ENCODE measurements at regions not wholly inside any gene's neighbourhood (a gene's known extent, or its start where the extent isn't known, plus 50 kb on each side); places are given as distances from the start of the nearest gene placed in this dataset.

DNA sequence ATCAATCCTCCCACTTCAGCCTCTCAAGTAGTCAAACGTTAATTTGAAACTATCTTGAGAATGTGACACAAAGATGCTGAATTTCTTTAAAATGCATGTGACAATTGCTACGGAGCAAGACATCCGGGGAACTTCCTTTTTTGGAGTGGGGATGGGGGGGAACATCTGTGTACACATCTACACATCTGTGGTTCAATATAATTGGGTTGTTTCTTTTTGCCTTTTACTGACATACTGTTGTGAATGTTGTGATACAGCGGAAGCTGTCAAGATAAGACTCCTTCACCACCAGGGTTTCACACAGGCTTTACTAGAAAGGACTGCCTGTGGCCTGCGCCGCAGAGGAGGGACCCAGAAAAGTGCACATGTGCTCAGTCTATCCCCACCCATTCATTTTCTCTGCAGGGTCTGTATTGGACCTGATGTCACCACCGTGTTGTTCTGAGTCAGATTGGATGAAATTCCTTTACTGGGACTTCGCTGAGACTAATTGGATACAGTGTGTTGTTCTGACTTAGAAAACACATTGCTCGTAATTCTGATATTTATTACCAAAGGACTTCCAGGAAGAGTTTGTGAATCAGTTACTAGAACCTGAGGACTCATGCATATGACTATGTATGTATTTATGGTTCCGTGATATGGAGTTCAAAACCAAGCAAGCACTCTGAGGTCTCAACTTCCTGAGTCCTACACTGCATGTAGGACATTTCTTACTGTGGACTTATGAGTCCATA is 98.7 kb upstream of the SGK1 start (continued):
- TF ChIP-seq XRCC4 (IDR thresholded peaks at IDR 0.05; ENCODE audit: extremely low read depth, insufficient read depth, insufficient read length): no peak
- TF ChIP-seq, protein P1, sequence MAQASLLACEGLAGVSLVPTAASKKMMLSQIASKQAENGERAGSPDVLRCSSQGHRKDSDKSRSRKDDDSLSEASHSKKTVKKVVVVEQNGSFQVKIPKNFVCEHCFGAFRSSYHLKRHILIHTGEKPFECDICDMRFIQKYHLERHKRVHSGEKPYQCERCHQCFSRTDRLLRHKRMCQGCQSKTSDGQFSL (CRISPR knock-in tag; IDR thresholded peaks at IDR 0.05): peak; percentile 67
- TF ChIP-seq, protein P1 (tag; IDR thresholded peaks at IDR 0.05): 0 out of 4 replicates have a peak, but pooled peaks of 1 of the 2 experiments have one; percentile 47
- peak; percentile 54 for TF ChIP-seq GABPA (tag; conservative IDR thresholded peaks at IDR 0.05; ENCODE audit: low read depth)
- no peak for TF ChIP-seq MED1 (CRISPR knock-in tag; IDR thresholded peaks at IDR 0.05; ENCODE audit: borderline replicate concordance)
- TF ChIP-seq CBX1 (IDR thresholded peaks at IDR 0.05; ENCODE audit: low read depth): no peak
- TF ChIP-seq ERF (CRISPR knock-in tag; IDR thresholded peaks at IDR 0.05): 0 out of 2 replicates have a peak, but pooled peaks have one; percentile 57
- peak; percentile 50 for TF ChIP-seq CXXC5 (CRISPR knock-in tag; IDR thresholded peaks at IDR 0.05)
- TF ChIP-seq ZNF76 (CRISPR knock-in tag; IDR thresholded peaks at IDR 0.05; ENCODE audit: borderline replicate concordance): no peak
- TF ChIP-seq NCOA1 (IDR thresholded peaks at IDR 0.05; ENCODE audit: low read depth): no peak
- TF ChIP-seq, protein P2, sequence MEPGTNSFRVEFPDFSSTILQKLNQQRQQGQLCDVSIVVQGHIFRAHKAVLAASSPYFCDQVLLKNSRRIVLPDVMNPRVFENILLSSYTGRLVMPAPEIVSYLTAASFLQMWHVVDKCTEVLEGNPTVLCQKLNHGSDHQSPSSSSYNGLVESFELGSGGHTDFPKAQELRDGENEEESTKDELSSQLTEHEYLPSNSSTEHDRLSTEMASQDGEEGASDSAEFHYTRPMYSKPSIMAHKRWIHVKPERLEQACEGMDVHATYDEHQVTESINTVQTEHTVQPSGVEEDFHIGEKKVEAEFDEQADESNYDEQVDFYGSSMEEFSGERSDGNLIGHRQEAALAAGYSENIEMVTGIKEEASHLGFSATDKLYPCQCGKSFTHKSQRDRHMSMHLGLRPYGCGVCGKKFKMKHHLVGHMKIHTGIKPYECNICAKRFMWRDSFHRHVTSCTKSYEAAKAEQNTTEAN (CRISPR knock-in tag; IDR thresholded peaks at IDR 0.05): no peak
- no peak for TF ChIP-seq GABPB2 (CRISPR knock-in tag; conservative IDR thresholded peaks at IDR 0.05)
- TF ChIP-seq CAMTA2 (CRISPR knock-in tag; conservative IDR thresholded peaks at IDR 0.05): no peak
- TF ChIP-seq NFE2L1 (tag; IDR thresholded peaks at IDR 0.05; ENCODE audit: borderline replicate concordance, low read depth): no peak
- no peak for TF ChIP-seq ZNF583 (CRISPR knock-in tag; IDR thresholded peaks at IDR 0.05)
- TF ChIP-seq SRSF7 (optimal IDR thresholded peaks at IDR 0.05; ENCODE audit: low read depth, low read length): no peak
- no peak for TF ChIP-seq RBBP5 (IDR thresholded peaks at IDR 0.05; ENCODE audit: borderline replicate concordance, insufficient read depth, low read length, poor library complexity, severe bottlenecking)
- TF ChIP-seq ZNF121 (CRISPR knock-in tag; conservative IDR thresholded peaks at IDR 0.05): peak; percentile 58; the same call in 1 of the 2 replicates
- no peak for TF ChIP-seq IFI16 (CRISPR knock-in tag; IDR thresholded peaks at IDR 0.05)
- TF ChIP-seq ZNF217 (CRISPR knock-in tag; IDR thresholded peaks at IDR 0.05): no peak
- no peak for TF ChIP-seq RBFOX2 (IDR thresholded peaks at IDR 0.05; ENCODE audit: low read depth, low read length)
- TF ChIP-seq EGR1 (conservative IDR thresholded peaks at IDR 0.05): no peak
- TF ChIP-seq ZNF134 (CRISPR knock-in tag; conservative IDR thresholded peaks at IDR 0.05): no peak
- no peak for TF ChIP-seq ILF3 (IDR thresholded peaks at IDR 0.05; ENCODE audit: borderline replicate concordance)
- no peak for TF ChIP-seq PRPF4 (IDR thresholded peaks at IDR 0.05; ENCODE audit: insufficient read depth, low read depth, low read length, poor library complexity, severe bottlenecking)
- TF ChIP-seq, protein P3, sequence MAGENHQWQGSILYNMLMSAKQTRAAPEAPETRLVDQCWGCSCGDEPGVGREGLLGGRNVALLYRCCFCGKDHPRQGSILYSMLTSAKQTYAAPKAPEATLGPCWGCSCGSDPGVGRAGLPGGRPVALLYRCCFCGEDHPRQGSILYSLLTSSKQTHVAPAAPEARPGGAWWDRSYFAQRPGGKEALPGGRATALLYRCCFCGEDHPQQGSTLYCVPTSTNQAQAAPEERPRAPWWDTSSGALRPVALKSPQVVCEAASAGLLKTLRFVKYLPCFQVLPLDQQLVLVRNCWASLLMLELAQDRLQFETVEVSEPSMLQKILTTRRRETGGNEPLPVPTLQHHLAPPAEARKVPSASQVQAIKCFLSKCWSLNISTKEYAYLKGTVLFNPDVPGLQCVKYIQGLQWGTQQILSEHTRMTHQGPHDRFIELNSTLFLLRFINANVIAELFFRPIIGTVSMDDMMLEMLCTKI (IDR thresholded peaks at IDR 0.05; ENCODE audit: partially characterized antibody): no peak
- TF ChIP-seq ATF1 (CRISPR knock-in tag; IDR thresholded peaks at IDR 0.05): no peak
- TF ChIP-seq ATF1 (tag; IDR thresholded peaks at IDR 0.05): peak; percentile 44; the same call in 1 of the 2 replicates
